ENCODE measurements at regions not wholly inside any gene's neighbourhood (a gene's known extent, or its start where the extent isn't known, plus 50 kb on each side); places are given as distances from the start of the nearest gene placed in this dataset.
A peak's percentile ranks its signal among the peaks of the same experiment; 100 is the strongest.

- Histone ChIP-seq H3K4me1 (ENCODE audit: insufficient read depth) (peaks cover 20% of the 10 kb centered on the region), H3K27ac (ENCODE audit: low read depth) (0 out of 2 replicates have a peak overlapping the region, but pooled peaks have one; percentile 0), H4K20me1 (replicated peaks; ENCODE audit: insufficient read depth) (no peaks in the 10 kb centered on the region), H3K79me2 (replicated peaks; ENCODE audit: insufficient read depth) (no peaks in the 10 kb centered on the region), H3K36me3 (ENCODE audit: insufficient read depth) (no peaks in the 10 kb centered on the region), H3K27me3 (ENCODE audit: insufficient read depth) (no peaks in the 10 kb centered on the region), H2AFZ (no peak overlapping the region), H3K4me2 (no peak overlapping the region), H3F3A (replicated peaks; ENCODE audit: low read depth) (no peaks in the 10 kb centered on the region), H3K9me2 (ENCODE audit: insufficient read depth) (no peaks in the 10 kb centered on the region), H3K4me3 (no peak overlapping the region)
- peak; percentile 98 for ATAC-seq
- Mint-ChIP-seq H3K36me3 (ENCODE audit: low read depth) (no peaks in the 10 kb centered on the region), H3K4me3 (no peak overlapping the region), H3K27me3 (ENCODE audit: insufficient read depth, low read depth, poor library complexity) (peaks cover 2% of the 10 kb centered on the region), H3K9me3 (no peaks in the 10 kb centered on the region), H3K4me1 (peaks cover 26% of the 10 kb centered on the region), H3K27ac (no peak overlapping the region)
- peak; percentile 89 for DNase-seq (ENCODE audit: low spot score)
- TF ChIP-seq CTCF (conservative IDR thresholded peaks at IDR 0.05; ENCODE audit: low read depth in 2 of 2) (peak; percentile 44 to 48), EZH2phosphoT487 (IDR thresholded peaks at IDR 0.05; ENCODE audit: unreplicated experiment) (no peak), ETS1 (IDR thresholded peaks at IDR 0.05) (peak; percentile 78), CREB1 (CRISPR knock-in tag; IDR thresholded peaks at IDR 0.05; ENCODE audit: low read depth) (no peak), STAT1 (IDR thresholded peaks at IDR 0.05; ENCODE audit: unreplicated experiment) (no peak), ZNF462 (CRISPR knock-in tag; IDR thresholded peaks at IDR 0.05) (0 out of 2 replicates have a peak, but pooled peaks have one; percentile 12), ZNF331 (CRISPR knock-in tag; IDR thresholded peaks at IDR 0.05; ENCODE audit: low read depth) (no peak), EZH2 (IDR thresholded peaks at IDR 0.05; ENCODE audit: low read depth, unreplicated experiment) (no peak), POLR2AphosphoS5 (IDR thresholded peaks at IDR 0.05; ENCODE audit: low read depth) (no peak), ZNF114 (CRISPR knock-in tag; IDR thresholded peaks at IDR 0.05) (no peak), NANOG (IDR thresholded peaks at IDR 0.05; ENCODE audit: borderline replicate concordance) (no peak), REST (IDR thresholded peaks at IDR 0.05; ENCODE audit: unreplicated experiment) (no peak), JUNB (IDR thresholded peaks at IDR 0.05; ENCODE audit: unreplicated experiment) (no peak)
Measured at GRCh38 chr18:34647251-34647650, 62.8 kb upstream of the DTNA start.

Measured in GM23338 (cell line).